Upper lobe of left lung (tissue), 6 donors: ENCODE measurements at regions not wholly inside any gene's neighbourhood (a gene's known extent, or its start where the extent isn't known, plus 50 kb on each side); places are given as distances from the start of the nearest gene placed in this dataset.
"Not testable (repeated sequence)": the region's sequence is repeated elsewhere in the genome, so short reads cannot be mapped to it uniquely, and the experiment has no call there.

Source experiments
- ATAC-seq, 2 donors: fragments of 200-7000 bp; cut with Tn5 transposase; one replicate each; pipeline ENCODE4 v1.9.1; 2022; ENCODE audit warnings: mild to moderate bottlenecking in 2 of 2, moderate library complexity in 2 of 2; ENCODE audit not compliant: low FRiP score in 2 of 2
- DNase-seq, 2 donors: peaks; one replicate each; pipeline ENCODE4 v3.0.0-alpha.2; 2019 to 2020
- H3K27ac ChIP-seq, 4 donors: fragments of 200-600 bp; sonication (generic); one replicate each; pipeline ENCODE4 v1.5.1; 2016 to 2019
- H3K27me3 ChIP-seq, 4 donors: fragments of 200-600 bp; sonication (generic); one replicate each; pipeline ENCODE4 v1.5.1; 2017 to 2019
- H3K36me3 ChIP-seq, 4 donors: fragments of 200-600 bp; sonication (generic); one replicate each; pipeline ENCODE4 v1.5.1; 2016 to 2019
- H3K4me1 ChIP-seq, 4 donors: fragments of 200-600 bp; sonication (generic); one replicate each; pipeline ENCODE4 v1.5.1; 2018 to 2019
- H3K4me3 ChIP-seq, 4 donors: fragments of 200-600 bp; sonication (generic); one replicate each; pipeline ENCODE4 v1.5.1; 2017 to 2019; ENCODE audit warnings: mild to moderate bottlenecking in 2 of 4, moderate library complexity in 1 of 4
- H3K9me3 ChIP-seq, 4 donors: fragments of 200-600 bp; sonication (generic); one replicate each; pipeline ENCODE4 v1.5.1; 2018 to 2019
- POLR2A ChIP-seq, 4 donors: fragments of 450-650 bp; IDR thresholded peaks; one replicate each; pipeline ENCODE4 v1.5.1; 2016 to 2017; ENCODE audit warnings: antibody characterized with exemption in 4 of 4, mild to moderate bottlenecking in 2 of 4
- WGBS, 2 donors: methylation state at CpG; one replicate each; pipeline ENCODE4 v1.1.5; 2017 to 2018; 5-methylcytosine and 5-hydroxymethylcytosine counted together
- TF ChIP-seq, protein P1 (sequence below), 6 experiments: fragments of 450-650 bp in 4 of 6; fragments of 200-600 bp in 2 of 6; sonication (generic) in 2 of 6; IDR thresholded peaks; one replicate each; pipeline ENCODE4 v1.5.1; 2016 to 2019; ENCODE audit warnings: antibody characterized with exemption in 6 of 6
- donor health status: DM: no; HTN: no; CAD: no; lungs with moderate emphysema.
- donor health status: DM: no; HTN: yes; CAD: no; lungs with severe emphysema.

DNA sequence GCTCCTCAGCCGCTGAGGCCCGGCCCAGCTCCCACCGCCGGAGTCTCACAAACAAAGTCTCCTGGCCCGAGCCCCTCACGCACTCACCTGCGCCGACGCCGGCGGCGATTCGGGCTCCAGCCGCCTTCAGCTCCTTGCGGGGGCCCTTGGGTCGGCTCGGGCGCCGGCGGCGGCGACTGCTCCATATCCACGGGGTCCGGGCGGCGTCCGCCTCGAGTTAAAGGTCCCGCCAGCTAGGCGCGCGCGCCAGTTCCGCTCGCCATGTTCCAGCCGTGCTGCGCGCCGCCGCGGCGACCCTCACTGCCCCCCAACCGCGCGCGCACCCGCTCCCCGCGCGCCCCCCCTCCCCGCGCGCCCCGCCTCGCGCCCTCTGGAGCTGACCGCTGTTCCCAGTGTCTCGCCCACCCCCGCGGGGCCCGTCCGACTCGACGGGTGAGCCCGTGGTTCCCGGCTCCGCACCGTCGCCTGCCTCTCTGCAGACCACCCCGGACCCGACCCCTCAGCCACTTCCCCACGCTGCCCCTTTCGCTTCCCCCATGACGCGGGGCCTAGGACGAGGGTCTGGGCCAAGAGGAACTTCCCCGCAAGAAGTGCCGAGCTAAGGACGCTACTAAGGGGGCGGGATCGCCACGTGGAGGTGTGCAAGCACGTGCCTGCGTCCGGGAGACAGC is 396.1 kb downstream of the ZNF33B start:
- peaks cover 0 to 7% (median 2%) of the 10 kb centered on the region in 4 donors for H3K4me1 ChIP-seq
- H3K27ac ChIP-seq: no peak overlapping the region
- DNase-seq (peak in 1 of 2 donors; percentile 85), ATAC-seq (no peak)
- H3K27me3 ChIP-seq: peaks cover 0 to 8% (median 2%) of the 10 kb centered on the region in 4 donors
- H3K4me3 ChIP-seq: peak overlapping the region in 2 of 4 donors; percentile 22 to 26
- TF ChIP-seq, protein P1, sequence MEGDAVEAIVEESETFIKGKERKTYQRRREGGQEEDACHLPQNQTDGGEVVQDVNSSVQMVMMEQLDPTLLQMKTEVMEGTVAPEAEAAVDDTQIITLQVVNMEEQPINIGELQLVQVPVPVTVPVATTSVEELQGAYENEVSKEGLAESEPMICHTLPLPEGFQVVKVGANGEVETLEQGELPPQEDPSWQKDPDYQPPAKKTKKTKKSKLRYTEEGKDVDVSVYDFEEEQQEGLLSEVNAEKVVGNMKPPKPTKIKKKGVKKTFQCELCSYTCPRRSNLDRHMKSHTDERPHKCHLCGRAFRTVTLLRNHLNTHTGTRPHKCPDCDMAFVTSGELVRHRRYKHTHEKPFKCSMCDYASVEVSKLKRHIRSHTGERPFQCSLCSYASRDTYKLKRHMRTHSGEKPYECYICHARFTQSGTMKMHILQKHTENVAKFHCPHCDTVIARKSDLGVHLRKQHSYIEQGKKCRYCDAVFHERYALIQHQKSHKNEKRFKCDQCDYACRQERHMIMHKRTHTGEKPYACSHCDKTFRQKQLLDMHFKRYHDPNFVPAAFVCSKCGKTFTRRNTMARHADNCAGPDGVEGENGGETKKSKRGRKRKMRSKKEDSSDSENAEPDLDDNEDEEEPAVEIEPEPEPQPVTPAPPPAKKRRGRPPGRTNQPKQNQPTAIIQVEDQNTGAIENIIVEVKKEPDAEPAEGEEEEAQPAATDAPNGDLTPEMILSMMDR (IDR thresholded peaks at IDR 0.05): no peak
- TF ChIP-seq POLR2A (IDR thresholded peaks at IDR 0.05): no peak
- WGBS, 2 donors: 16 to 44% methylated on average over 14 to 47 of the region's 85 CpGs
- no peaks in the 10 kb centered on the region for H3K9me3 ChIP-seq
- no peaks in the 10 kb centered on the region for H3K36me3 ChIP-seq

DNA sequence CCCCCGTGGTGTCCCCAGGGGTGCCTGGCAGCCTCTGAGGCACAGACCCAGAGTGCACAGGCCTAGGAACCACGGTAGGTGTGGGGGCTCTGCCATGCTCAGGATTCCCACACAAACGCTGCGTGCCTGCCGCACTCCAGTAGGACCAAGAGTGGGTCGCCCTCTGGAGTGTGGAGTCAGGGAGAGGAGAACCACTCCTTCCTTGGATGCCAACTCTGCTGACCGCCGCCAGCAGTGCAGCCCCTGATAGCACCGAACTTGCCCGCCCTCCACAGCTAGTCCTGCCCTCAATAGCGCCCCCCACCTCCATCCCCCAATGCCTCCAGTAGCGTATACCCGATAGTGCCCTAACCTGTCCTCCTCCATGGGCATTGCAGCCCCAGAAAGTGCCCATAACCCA is 402.0 kb downstream of the ZNF33B start:
- H3K4me3 ChIP-seq, H3K9me3 ChIP-seq, H3K27ac ChIP-seq, H3K27me3 ChIP-seq, ATAC-seq, H3K36me3 ChIP-seq, H3K4me1 ChIP-seq: not testable (repeated sequence)
- DNase-seq: peak in 1 of 2 donors; percentile 43
- WGBS, 2 donors: 75 to 93% methylated on average over 4 to 13 of the region's 13 CpGs

DNA sequence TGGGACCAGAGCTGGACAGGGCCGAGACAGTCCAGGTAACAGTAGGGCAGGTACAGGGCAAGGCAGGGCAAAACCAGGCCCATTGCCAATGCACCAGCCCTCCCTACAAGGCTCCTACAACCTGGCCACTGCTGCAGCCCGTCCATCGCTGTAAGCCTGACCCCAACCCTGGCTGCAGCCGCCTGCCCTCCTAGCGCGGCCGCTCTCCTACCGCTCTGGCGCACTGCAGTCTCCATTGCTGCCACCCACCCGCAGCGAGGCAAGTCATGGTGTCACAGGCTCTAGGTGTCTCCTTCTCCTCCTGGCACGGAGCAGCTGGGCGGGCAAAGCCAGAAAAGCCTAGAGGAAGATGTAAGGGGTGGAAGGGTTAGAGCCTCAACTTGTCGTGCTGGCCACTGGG is 402.6 kb downstream of the ZNF33B start:
- peak in 1 of 2 donors; percentile 55 for DNase-seq
- H3K4me1 ChIP-seq, H3K27me3 ChIP-seq, H3K4me3 ChIP-seq, H3K36me3 ChIP-seq, H3K27ac ChIP-seq, ATAC-seq, H3K9me3 ChIP-seq: not testable (repeated sequence)
- WGBS, 2 donors: 89% methylated on average over 14 of the region's 14 CpGs; no CpG with 5 or more reads in 1 of the 2 donors

DNA sequence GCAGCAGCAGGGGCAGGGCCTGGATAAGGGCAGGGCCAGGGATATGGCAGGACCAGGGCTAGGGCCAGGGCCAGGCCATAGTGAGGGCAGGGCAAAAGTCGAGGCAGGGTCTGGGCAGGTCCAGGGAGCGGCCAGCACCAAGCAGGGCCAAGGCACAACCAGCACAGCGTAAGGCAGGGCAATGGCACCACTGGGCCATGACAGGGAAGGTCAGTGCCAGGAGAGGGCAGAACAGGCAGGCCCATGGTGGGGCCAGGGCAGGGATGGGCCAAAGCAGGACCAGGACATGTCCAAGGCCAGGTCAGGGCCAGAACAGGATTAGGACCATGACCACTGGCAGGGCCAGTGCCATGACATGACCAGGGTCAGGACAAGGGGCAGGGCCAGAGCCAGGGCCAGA is 403.1 kb downstream of the ZNF33B start:
- WGBS, 2 donors: 71 to 95% methylated on average over 1 to 3 of the region's 3 CpGs

DNA sequence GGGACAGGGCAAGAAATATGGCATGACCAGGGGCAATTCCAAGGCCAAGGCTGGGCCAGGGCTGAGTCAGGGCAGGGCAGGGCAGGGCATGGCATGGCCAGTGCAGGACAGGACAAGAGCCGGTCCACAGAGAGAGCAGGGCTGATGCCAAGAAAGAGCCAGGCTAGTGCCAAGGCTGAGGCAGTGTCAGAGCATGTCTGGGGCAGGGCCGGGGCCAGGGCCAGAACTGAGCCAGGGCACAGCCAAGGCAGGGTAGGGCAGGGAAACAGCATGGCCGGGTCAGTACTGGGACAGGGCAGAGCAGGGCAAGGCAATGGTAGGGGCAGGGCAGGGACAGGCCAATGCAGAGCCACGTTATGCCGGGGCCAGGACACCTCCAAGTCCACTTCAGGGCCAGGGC is 403.9 kb downstream of the ZNF33B start:
- not testable (repeated sequence) for H3K27ac ChIP-seq, H3K9me3 ChIP-seq, H3K4me3 ChIP-seq, H3K36me3 ChIP-seq, H3K4me1 ChIP-seq, H3K27me3 ChIP-seq, ATAC-seq
- DNase-seq: peak in 1 of 2 donors; percentile 66
- 82 to 86% methylated on average over 3 to 5 of the region's 5 CpGs for WGBS, 2 donors

More for the DNA sequence above, 403.1 kb downstream of the ZNF33B start:
- not testable (repeated sequence) for H3K36me3 ChIP-seq, H3K27me3 ChIP-seq, H3K4me3 ChIP-seq, ATAC-seq, H3K4me1 ChIP-seq, H3K9me3 ChIP-seq, H3K27ac ChIP-seq
- peak in 1 of 2 donors; percentile 37 for DNase-seq

DNA sequence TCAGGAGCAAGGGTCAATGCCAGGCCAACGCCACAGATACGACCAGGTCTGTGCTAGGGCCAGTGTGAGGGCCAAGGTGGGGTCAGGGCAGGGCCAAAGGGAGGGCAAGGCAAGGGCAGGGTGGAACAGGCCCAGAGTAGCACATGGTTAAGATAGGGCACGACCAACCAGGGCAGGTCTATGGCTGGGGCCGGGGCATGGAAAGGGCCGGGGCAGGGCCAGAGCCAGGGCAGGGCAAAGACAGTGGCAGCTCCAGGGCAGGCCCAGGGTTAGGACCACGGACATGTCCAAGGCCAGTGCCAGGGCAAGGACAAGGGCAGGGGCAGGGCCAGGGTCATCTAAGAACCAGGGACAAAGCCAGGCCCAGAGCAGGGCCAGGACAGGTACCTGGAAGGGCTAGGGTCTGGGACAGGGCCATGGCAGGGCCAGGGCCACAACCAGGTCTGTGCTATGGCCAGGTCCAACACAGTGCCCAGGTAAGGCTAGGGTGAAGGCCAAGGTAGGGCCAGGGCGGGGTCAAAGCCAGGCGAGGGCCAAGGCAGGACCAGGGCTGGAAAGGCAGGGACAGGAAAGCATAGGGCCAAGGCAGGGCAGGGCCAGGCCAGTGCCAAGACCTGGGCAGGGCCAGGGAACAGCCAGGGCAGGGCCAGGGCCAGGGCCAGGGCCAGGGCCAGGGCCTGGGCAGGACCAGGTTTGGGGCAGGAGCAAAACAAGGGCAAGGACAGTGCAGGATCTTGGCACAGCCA is 404.7 kb downstream of the ZNF33B start:
- not testable (repeated sequence) for H3K27me3 ChIP-seq, H3K27ac ChIP-seq, ATAC-seq, H3K4me3 ChIP-seq, H3K36me3 ChIP-seq, H3K9me3 ChIP-seq, H3K4me1 ChIP-seq
- DNase-seq: peak in 1 of 2 donors; percentile 66
- 82 to 95% methylated on average over 2 to 8 of the region's 8 CpGs for WGBS, 2 donors

DNA sequence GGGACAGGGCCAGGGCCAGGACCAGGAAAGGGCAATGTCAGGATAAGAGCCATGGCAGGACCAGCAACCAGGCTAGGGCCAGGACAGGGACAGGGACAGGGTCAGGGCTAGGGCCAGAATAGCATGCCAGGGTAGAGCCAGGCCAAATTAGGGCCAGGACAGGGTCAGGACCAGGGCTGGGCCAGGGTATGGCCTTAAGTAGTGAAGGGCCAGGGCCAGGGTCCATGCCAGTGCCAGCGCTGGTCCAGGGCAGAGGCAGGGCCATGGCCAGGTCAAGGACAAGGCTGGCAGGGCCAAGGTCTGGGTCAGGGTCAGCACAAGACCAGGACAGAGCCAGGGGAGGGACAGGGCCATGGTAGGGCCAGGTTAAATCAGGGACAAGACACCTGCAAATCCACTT is 405.4 kb downstream of the ZNF33B start:
- peak in 1 of 2 donors; percentile 37 for DNase-seq
- not testable (repeated sequence) for ATAC-seq, H3K36me3 ChIP-seq, H3K4me1 ChIP-seq, H3K4me3 ChIP-seq, H3K27me3 ChIP-seq, H3K27ac ChIP-seq, H3K9me3 ChIP-seq
- WGBS, 2 donors: 89% methylated on average over 1 of the region's 1 CpG; no CpG with 5 or more reads in 1 of the 2 donors

DNA sequence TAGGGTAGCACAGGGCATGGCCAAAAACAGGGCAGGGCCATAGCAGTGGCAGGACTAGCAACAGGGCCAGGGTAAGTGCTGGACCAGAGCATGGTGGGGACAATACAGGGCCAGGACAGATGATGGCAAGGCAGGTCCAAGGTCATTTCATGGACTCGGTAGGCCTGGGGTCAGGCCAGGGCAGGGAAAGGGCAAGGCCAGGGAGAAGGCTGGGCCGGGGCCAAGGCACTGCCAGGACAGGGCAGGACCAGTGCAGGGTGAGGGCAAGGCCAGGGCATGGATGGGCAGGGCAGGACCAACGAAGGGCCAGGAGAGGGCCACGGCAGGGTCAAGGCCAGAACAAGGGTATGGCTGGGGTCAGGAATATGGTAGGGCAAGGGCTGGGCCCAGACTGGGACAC is 407.6 kb downstream of the ZNF33B start:
- not testable (repeated sequence) for H3K4me1 ChIP-seq, H3K27me3 ChIP-seq, H3K27ac ChIP-seq, H3K36me3 ChIP-seq, H3K9me3 ChIP-seq, ATAC-seq, H3K4me3 ChIP-seq
- WGBS, 2 donors: 74 to 79% methylated on average over 4 of the region's 4 CpGs
- DNase-seq: peak in 1 of 2 donors; percentile 50

DNA sequence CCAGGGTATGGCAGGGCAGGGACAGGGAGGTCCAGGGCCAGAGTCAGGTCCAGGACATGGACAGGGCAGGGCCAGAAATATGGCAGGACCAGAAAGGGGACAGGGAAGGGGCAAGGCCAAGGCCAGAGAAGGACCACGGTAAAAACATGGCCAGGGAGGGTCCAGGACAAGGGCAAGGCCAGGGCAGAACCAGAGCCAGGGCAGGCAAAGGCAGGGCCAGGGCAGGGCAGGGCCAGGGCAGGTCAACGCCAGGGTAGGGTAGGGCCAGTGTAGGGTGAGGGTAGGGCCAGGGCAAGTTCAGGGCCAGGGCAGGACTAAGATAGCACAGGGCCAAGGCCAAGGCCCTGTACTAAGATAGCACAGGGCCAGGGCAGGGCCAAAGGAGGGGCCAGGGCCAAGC is 408.3 kb downstream of the ZNF33B start:
- 50 to 52% methylated on average over 2 of the region's 2 CpGs for WGBS, 2 donors
- not testable (repeated sequence) for H3K4me3 ChIP-seq, H3K4me1 ChIP-seq, ATAC-seq, H3K9me3 ChIP-seq, H3K36me3 ChIP-seq, H3K27me3 ChIP-seq, H3K27ac ChIP-seq
- DNase-seq: peak in 1 of 2 donors; percentile 38

DNA sequence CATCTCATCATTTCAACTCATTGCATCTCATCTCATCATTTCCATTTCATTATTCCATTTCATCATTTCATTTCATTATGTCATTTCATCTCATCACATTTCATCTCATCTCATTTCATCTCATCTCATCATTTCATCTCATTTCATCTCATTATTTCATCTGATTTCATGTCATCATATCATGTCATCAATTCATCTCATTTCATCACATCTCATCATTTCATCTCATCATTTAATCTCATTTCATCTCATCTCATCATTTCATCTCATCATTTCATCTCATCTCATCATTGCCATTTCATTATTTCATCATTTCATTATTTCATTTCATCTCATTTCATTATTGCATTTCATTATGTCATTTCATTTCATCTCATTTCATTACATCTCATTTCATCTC is 410.5 kb downstream of the ZNF33B start:
- H3K9me3 ChIP-seq, DNase-seq, H3K27me3 ChIP-seq, H3K4me1 ChIP-seq, ATAC-seq, H3K36me3 ChIP-seq, H3K27ac ChIP-seq, H3K4me3 ChIP-seq: not testable (repeated sequence)

DNA sequence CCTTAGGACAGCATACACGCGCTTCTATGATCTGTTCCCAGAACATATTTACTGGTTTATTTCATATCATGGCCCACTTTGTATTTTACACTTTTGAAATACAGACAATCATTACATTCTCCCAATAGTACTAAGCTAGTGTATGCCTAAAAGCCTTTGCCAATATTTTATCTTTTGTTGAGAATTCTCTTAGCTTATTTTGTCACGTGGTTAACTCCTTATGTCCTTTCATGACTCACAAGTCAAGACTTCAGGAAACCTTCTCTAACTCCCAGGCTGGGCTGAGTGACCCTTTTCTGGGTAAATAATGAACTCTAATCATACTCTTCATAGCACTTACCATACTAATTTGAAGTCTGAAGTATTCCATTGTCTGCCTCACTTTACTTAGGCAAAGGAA is 444.8 kb downstream of the ZNF33B start:
- not testable (repeated sequence) for H3K27me3 ChIP-seq, ATAC-seq, H3K27ac ChIP-seq, H3K4me3 ChIP-seq, DNase-seq, H3K9me3 ChIP-seq, H3K4me1 ChIP-seq, H3K36me3 ChIP-seq
- 51 to 60% methylated on average over 3 of the region's 3 CpGs for WGBS, 2 donors
